ENCODE measurements at regions not wholly inside any gene's neighbourhood (a gene's known extent, or its start where the extent isn't known, plus 50 kb on each side); places are given as distances from the start of the nearest gene placed in this dataset.

- Histone ChIP-seq H4K91ac (replicated peaks; ENCODE audit: insufficient read length, low read length) (no peak overlapping the region), H3K79me1 (ENCODE audit: low read depth, low read length) (0 out of 2 replicates have a peak, but pooled peaks cover 3% of the 10 kb centered on the region), H4K8ac (ENCODE audit: extremely low read depth, insufficient read depth, low read length) (no peak overlapping the region), H3K27me3 (replicated peaks in 1 of 4; ENCODE audit: control insufficient read depth in 3 of 4, extremely low read depth in 1 of 4, insufficient read depth in 3 of 4, low read length in 3 of 4) (no peaks in the 10 kb centered on the region), H3K56ac (replicated peaks; ENCODE audit: insufficient read length, low read depth, low read length) (no peak overlapping the region), H2AK5ac (ENCODE audit: low read depth, low read length) (no peak overlapping the region), H3K4me1 (replicated peaks in 1 of 4; ENCODE audit: control insufficient read depth in 3 of 4, insufficient read depth in 4 of 4, low read length in 3 of 4) (peaks cover 0 to 7% (median 5%) of the 10 kb centered on the region in 4 experiments; a peak in 5 of 7 replicates), H2BK12ac (ENCODE audit: low read depth, low read length) (no peak overlapping the region), H4K5ac (ENCODE audit: insufficient read length, low read depth, low read length) (no peak overlapping the region), H3K27ac (ENCODE audit: low read depth, low read length) (no peak overlapping the region), H3K36me3 (ENCODE audit: control insufficient read depth in 2 of 4, insufficient read depth in 4 of 4, low read length in 3 of 4) (0 out of 8 replicates have a peak, but pooled peaks cover 0 to 3% (median 0%) of the 10 kb centered on the region in 4 experiments), H3K79me2 (ENCODE audit: control insufficient read depth in 1 of 2, insufficient read depth in 2 of 2, low read length in 2 of 2) (no peaks in the 10 kb centered on the region), H2BK20ac (ENCODE audit: low read length) (no peak overlapping the region), H3K23ac (ENCODE audit: insufficient read length) (no peak overlapping the region), H3K14ac (ENCODE audit: insufficient read length) (no peak overlapping the region), H3K4ac (replicated peaks; ENCODE audit: insufficient read length, low read depth, low read length) (no peak overlapping the region), H2BK15ac (ENCODE audit: low read length) (no peak overlapping the region), H2AFZ (ENCODE audit: low read length) (no peak overlapping the region), H3K9ac (replicated peaks in 1 of 4; ENCODE audit: extremely low read depth in 1 of 4, low read depth in 3 of 4, low read length in 3 of 4) (no peak overlapping the region), H2BK5ac (ENCODE audit: low read depth, low read length) (no peak overlapping the region), H4K20me1 (replicated peaks in 1 of 2; ENCODE audit: control insufficient read depth in 1 of 2, insufficient read depth in 2 of 2, low read length in 2 of 2) (no peaks in the 10 kb centered on the region), H2BK120ac (replicated peaks; ENCODE audit: low read depth, low read length) (no peak overlapping the region), H3K4me2 (ENCODE audit: insufficient read depth in 1 of 2, low read depth in 2 of 2, low read length in 2 of 2) (no peak overlapping the region), H3K9me3 (ENCODE audit: insufficient read depth in 2 of 2, low read depth in 1 of 2, low read length in 1 of 2) (no peaks in the 10 kb centered on the region), H3K4me3 (ENCODE audit: extremely low read depth in 1 of 4, insufficient read depth in 2 of 4, low read depth in 3 of 4, low read length in 4 of 4) (no peak overlapping the region), H3K18ac (ENCODE audit: extremely low read depth, low read length) (no peak overlapping the region), H3K23me2 (ENCODE audit: low read depth, low read length) (no peaks in the 10 kb centered on the region)
- ChIA-PET POLR2A (ENCODE audit: partially characterized antibody) (no interaction called here), CTCF (ENCODE audit: partially characterized antibody) (interaction anchor here (1.0 to 1.3 kb wide), 2 partner anchors 23 to 85 kb away, joined by 3 to 5 read pairs; no protein-coding TSS in a partner anchor)
- WGBS, 2 experiments (ENCODE audit: extremely low coverage in 1 of 2, insufficient coverage in 1 of 2, insufficient read length in 1 of 2, insufficient replicate concordance in 2 of 2, low coverage in 1 of 2, low lambda C conversion rate in 2 of 2, missing lambda C conversion rate in 1 of 2), result 94% methylated on average over 6 of the region's 6 CpGs; no CpG with 5 or more reads in 1 of the 2 experiments
- no peak for DNase-seq (ENCODE audit: low read depth in 1 of 2, low spot score in 2 of 2)
- FAIRE-seq, result no peak
- TF ChIP-seq CTCF (IDR thresholded peaks at IDR 0.05; ENCODE audit: control extremely low read depth in 1 of 3, insufficient read depth in 1 of 3, low read depth in 1 of 3, low read length in 3 of 3) (no peak), SRF (IDR thresholded peaks at IDR 0.05; ENCODE audit: low read depth, low read length) (no peak), SUZ12 (IDR thresholded peaks at IDR 0.05; ENCODE audit: low read length) (no peak), HDAC2 (IDR thresholded peaks at IDR 0.05; ENCODE audit: borderline replicate concordance in 1 of 2, low read depth in 2 of 2, low read length in 2 of 2) (no peak), RBBP5 (IDR thresholded peaks at IDR 0.05; ENCODE audit: borderline replicate concordance, low read depth, low read length) (no peak), CBX8 (IDR thresholded peaks at IDR 0.05; ENCODE audit: borderline replicate concordance, low read depth, low read length) (no peak), CEBPB (IDR thresholded peaks at IDR 0.05; ENCODE audit: low read depth, low read length) (no peak), CHD1 (IDR thresholded peaks at IDR 0.05; ENCODE audit: low read depth, low read length) (no peak)
Observed at GRCh38 chr9:679462-679861, 162.0 kb upstream of the DMRT1 start.

Data from H1 (cell line).